HG02763 (cell line): ENCODE measurements at regions not wholly inside any gene's neighbourhood (a gene's known extent, or its start where the extent isn't known, plus 50 kb on each side); places are given as distances from the start of the nearest gene placed in this dataset.
"Not testable (repeated sequence)": the region's sequence is repeated elsewhere in the genome, so short reads cannot be mapped to it uniquely, and the experiment has no call there.

Experiments
- ATAC-seq: cut with Tn5 transposase; IDR thresholded peaks from one replicate; pipeline ENCODE4 v1.9.1; 2021; ENCODE audit warnings: mild to moderate bottlenecking, moderate library complexity; ENCODE audit not compliant: unreplicated experiment

DNA sequence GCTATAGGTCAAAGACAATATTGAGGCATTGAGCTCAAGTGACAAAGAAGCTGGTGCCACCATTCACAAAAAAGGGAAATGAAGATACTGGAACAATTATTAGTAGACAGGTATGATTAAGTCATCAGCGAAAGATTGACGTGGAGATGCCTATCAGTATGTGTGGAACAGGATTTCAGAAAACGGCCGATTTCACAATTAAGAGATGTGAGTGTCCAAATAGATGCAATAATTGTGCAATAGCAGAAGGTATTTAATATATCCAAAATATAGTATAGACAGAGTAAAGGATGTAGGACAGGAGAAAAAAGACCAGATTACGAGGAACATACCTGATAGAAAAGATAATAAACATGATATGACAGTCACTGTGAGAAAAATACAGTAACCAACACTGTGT is 433.1 kb downstream of the C12orf50 start:
- ATAC-seq = no peak

DNA sequence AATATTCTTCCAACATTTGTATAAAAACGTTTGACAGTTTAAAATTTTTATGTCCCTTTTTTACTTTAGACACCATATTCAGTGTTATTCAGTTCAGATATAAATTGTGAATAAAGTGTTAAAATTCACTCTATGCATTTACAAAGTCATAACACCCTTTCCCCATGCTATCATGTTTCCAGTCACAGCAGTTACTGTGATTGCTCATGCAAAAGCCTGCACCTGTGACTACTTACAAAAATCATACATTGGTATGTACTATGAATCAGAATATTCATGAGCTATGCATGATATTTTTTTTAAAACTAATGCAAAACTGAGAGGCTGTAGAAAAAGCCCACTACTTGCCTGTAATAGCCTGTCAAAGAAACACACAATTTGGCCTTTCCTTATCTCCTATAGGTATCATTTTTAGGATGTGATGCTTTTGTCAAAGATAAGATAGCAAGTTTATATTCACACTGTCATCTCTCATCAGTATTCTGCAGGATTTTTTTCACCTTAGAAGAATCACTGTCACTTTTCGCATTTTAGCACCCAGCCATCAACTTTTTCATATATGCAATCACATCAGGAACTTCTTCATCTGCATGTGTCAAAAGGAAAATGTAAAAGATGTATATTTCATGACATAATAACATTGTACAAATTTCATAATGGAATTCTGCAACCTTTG is 443.2 kb downstream of the C12orf50 start:
- no peak for ATAC-seq

DNA sequence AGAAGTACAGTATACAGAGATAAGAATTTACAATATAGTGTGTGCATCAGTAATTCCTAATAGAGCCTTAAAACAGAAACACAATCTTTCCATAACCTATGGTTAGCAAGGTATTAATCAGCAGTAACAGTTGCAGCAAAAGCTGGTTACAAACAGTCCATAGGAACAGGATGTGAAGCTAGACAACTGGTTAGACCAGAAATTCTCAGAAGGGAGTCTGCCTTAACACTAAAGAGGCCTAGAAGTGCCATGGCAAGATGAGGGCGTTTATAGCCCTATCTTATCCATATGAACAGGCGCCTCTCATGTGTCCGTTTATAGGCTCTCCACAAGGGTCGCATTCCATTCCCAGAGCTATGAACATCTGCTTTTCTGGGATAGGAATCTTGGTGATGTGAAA is 450.1 kb downstream of the C12orf50 start:
- ATAC-seq = not testable (repeated sequence)

DNA sequence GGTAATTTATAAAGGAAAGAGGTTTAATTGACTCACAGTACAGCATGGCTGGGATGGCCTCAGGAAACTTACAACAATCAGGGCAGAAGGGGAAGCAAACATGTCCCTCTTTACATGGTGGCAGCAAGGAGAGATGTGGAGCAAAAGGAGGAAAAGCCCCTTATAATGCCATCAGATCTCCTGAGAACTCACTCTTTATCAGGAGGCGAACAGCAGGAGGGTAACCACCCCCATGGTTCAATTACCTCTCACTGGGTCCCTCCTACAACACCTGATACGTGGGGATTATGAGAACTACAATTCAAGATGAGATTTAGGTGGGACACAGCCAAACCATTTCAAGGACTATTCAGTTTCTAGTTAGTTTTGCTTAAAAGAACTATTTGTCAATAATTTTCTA is 453.3 kb downstream of the C12orf50 start:
- no peak for ATAC-seq

DNA sequence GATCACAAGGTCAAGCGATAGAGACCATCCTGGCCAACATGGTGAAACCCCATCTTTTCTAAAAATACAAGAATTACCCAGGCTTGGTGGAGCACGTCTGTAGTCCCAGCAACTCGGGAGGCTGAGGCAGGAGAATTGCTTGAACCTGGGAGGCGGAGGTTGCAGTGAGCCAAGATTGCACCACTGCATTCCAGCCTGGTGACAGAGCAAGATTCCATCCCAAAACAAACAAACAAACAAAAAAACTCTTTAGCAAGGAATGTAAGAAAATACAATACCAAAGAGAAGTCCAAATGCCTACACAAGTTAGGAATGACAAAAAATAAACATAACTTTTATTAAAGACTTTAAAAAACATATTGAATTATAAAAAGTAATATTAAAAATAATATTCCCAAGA is 462.3 kb downstream of the C12orf50 start:
- not testable (repeated sequence) for ATAC-seq

DNA sequence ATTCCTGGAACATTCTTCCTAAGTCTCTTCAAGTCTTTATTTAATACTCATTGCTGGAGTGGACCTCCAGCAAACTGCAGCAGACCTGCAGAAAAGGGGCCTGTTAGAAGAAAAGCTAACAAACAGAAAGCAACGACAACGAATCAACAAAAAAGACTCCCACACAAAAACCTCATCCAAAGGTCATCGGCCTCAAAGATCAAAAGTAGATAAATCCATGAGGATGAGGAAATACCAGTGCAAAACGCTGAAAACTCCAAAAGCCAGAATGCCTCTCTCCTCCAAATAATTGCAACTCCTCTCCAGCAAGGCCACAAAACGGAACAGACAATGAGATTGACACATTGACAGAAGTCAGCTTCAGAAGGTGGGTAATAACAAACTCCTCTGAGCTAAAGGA is 472.2 kb downstream of the C12orf50 start:
- ATAC-seq = no peak

DNA sequence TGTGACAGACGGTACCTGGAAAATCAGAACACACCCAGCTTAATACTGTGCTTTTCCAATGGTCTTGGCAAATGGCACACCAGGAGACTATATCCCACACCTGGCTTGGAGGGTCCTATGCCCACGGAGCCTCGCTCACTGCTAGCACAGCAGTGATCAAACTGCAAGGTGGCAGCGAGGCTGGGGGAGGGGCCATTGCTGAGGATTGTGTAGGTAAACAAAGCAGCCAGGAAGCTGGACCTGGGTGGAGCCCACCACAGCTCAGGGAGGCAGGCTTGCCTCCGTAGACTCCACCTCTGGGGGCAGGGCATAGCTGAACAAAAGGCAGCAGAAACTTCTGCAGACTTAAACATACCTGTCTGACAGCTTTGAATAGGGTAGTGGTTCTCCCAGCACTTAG is 498.0 kb downstream of the C12orf50 start:
- not testable (repeated sequence) for ATAC-seq

DNA sequence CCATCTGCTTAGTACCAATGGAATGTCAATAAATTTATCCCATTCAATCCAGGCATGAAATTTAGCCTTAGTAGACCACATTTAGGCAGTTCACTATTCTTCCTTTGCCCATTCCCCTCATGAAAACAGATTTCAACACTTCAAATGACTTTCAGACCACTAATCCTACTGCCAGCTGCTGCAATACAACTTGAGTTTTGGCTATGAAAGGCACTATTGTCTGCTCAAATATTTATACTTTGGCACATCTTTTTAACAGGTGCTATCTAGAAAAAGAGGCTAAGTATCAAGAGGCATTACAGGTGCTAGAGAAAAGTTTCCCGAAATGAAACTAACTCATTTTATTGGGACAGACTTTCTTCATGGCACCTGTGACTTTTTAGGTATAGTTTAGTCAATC is 499.8 kb downstream of the C12orf50 start:
- ATAC-seq = no peak

DNA sequence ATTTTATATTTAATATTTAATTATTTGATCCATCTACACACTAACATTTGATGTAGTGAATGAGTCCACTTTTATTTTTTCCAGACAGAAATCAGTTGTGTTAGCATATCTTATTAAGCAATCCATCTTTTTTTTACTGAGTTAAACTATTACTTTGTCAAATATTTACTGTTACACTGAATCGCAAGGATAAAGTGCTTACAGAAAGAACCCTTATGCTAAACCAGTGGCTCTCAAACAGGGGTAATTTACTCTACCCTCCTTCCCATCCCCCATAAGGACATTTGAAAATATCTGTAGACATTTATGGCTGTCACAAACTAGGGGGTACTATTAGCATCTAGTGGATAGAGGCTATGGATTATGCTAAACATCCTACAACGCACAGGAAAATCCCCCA is 508.2 kb downstream of the C12orf50 start:
- ATAC-seq = no peak

DNA sequence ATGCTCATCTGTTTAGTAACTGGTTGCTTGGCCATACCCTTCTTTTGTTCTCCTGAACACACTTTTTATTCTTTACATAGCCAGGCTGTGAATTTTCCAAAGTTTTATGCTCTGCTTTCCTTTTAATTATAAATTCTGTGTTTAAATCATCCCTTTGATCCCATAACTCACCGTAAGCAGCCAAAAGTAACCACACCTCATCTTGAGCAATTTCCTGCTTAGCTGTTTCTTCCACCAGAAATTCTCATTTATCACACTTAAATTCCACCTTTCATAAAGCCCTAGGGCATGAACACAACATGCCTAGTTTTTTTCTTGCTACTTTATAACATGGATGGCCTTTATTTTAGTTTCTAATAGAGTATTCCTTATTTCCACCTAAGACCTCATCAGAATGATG is 510.7 kb downstream of the C12orf50 start:
- ATAC-seq = no peak

DNA sequence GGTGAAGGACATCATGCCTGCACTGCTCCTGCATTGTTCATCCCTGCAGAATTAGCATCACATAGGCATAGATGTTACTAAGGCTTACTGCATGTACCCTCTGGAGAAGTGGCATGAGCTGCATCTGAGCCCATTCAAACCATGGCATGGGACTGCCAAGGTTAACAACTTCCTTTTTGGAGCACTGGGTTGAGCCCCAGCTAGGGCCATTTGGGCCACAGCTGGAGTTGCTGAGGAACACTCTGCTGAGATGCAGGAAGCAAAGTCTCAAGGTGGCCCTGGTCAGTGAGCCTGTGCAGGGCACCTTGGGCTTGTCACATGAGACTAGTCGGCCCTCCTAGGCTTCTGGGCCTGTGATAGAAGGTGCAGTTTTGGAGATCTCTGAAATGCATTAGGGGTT is 511.2 kb downstream of the C12orf50 start:
- no peak for ATAC-seq

DNA sequence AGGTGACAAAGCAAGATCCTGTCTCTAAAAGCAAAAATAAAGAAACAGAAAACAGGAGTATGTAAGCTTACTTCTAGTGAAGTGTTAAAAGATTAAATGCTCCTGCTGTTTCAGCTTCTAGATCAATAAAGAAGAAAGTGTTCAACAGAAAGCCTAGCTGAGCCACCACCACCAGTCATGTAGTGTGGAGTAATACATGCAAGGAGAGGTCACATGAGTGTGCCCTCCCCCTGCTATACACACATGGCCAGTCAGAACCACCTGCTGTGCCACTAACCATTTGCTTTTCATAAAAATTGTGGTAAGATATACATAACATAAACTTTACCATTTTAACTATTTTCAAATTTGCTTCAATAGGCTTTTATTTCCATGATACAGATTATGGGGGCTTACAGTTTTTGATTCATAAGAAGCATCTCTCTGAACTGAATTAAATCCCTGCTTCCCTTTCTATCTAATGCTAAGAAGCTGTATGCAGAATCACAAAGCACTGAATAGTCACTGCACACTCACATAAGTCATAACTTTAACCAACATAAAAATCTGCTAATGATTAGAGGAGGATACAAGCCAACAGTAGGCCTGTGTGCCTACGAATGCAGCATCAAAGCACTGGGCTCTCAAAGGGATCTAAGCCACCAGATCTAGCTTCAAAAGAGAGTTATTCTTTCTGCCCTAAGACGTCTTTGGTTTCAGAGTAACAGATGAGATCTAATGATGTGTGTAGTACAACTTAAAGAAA is 515.5 kb downstream of the C12orf50 start:
- no peak for ATAC-seq

DNA sequence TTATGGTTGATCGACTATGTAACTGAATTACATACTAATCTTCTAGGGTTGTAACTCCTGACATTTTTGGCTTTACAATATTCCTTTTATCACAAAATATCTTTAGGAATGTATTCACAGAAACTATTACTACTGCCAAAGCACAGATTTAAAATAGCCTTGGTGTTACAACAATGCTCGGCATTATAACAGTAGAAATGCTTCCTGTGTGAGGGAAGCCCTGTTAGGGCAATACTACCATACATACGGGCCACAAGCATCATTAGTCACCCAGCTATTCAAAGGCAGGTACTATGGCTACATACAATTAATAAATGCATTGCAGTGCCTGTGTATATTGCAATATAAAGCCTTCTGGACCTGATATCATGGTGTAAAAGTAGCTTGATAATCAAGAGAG is 517.8 kb downstream of the C12orf50 start:
- no peak for ATAC-seq

DNA sequence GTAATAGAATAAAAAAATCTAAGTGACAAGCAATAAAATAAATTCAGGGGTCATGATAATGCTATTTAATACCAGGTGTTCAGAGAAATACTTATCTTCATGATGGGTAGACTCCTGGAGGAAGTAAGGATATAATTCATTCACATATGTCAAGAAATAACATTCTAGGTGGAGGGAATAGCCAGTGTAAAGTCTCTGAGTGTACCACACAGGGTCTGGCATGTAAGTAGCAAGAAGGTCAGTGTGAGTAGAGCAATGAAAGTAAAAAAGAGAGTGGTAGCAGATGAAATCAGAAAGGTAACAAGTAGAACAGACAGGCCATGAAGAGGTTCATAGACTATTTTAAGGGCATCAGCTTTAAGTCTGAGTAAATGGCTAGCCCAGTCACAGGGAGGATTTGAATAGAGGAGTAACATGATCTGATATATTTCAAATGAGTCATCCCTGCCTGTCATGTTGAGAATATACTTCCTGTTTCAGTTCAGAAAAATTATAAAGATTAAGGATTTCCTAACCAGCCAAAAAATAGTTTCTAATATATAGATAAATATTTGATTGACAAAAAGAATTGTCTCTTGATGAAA is 519.9 kb downstream of the C12orf50 start:
- ATAC-seq = no peak

DNA sequence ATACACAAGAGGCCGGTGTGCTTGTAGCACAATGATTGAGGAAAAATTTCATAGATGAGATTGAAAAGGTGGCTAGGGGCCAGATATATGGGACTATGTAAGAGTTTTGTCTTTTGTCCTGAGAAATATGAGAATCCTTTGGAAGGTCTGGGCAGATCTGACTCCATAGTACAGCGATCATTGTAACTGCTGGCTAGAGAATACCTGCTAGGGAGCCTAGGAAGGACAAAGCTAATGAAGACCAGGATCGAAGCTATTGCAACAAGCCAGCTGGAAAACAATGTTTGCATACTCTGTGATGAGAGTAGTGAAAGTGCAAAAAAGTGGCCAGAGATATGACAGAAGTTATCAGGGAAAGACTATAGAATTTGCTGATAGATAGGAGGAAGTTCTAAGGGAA is 537.6 kb downstream of the C12orf50 start:
- no peak for ATAC-seq

DNA sequence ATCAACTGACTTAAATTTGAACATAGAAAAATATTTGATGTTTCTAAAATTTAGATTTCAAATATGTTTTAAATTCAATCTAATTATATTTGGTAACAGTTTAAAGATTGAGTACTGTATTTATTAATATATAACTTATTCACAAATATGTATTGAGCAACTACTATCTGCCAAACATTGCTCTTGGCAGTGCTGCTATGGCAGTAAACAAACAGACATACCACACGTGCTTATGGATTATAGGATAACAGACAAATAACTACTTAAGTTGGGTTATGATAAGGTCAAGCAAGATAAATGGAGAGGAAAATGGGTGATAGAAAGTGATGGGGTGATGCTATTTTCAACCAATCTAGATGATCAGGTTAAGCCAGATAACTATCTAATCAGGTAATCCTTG is 538.1 kb downstream of the C12orf50 start:
- no peak for ATAC-seq

DNA sequence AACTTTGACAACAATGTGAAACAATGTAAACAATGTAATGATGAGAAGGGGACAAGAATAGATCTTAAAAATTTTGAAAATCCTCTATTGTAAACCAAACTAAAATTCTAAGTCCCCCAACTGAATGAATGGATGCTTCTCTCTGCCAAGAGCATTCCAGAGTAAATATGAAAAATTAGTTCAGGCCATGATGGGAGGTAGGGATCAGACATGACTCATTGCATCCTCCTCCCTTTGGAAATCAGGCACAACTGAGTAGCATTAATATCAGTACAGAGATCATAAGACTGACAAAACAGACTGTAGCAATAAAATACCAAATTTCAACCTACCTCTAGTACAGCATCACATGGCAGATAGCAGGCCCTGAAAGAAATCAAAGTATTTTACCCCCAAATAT is 559.9 kb downstream of the C12orf50 start:
- no peak for ATAC-seq

DNA sequence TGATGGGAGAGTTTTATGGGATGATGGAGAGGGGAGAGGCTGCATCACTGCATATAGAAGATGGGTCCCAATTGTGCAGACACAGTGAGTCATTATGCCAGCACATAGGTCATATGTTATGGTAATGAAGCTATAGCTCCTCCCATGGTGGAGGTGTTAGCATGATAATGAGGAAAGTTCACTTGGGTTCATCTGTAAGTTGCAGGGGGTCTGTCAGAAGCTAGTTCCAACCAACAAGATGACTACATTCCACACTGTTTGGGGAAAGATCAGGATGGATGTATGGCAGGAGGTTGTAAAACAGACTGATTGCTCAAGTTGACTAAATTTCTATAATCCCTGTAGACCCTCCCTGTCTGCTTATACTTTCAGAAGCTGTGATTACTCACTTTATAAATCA is 561.3 kb downstream of the C12orf50 start:
- no peak for ATAC-seq

DNA sequence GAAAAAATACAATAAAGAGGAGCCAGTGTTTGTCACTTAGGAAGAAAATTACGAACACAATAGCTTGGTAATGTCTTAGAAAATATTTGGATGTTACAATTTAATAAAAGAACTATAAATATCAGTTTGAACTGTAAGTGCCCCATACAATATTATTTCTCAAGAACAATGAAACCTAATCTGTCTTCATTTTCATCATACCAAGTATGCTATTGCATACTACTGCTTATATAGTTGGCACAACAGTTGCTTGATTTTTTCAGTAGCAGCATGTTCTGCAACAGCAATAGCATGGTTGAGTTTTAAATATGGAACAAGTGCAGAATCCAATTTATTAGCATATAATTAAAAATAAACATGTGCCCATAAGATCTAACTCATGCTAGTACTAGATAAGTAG is 564.6 kb downstream of the C12orf50 start:
- ATAC-seq = no peak

DNA sequence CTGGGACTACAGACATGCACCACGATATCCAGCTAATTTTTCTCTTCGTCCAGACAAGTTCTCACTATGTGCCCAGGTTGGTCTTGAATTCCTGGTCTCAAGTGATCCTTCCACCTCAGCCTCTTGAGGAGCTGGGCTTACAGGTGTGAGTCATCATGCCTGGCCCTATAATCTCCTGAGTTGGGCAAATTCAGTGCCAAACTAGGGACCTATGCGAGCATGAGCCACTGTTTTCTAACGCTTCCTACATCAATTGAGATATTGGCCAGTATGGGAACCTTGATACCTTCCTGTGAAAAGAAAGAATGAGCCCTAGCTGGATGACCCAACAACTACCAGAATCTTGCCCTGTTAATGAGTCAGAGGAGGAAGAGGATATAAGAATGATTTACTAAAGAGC is 585.2 kb downstream of the C12orf50 start:
- ATAC-seq = no peak

DNA sequence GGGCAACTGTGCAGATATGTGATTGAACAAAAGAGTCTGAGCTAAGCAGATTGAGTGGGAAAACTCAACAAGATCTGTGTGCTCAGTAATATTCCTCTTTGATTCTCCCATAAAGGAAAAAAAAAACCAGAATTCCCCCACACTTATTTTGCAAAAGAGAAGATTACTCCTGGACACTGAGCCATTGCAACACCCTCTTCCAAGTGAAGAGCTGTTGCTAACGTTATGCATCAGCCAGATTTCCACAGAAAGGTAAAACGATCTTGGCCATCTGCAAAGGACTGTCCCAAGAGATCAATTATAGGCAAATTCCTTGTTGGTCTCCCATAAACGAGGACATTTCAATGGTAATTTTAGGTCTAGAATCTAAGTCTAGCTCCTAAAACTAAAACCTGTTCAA is 587.7 kb downstream of the C12orf50 start:
- ATAC-seq = no peak
